Muscle layer of colon (tissue), 2 donors: ENCODE measurements at regions not wholly inside any gene's neighbourhood (a gene's known extent, or its start where the extent isn't known, plus 50 kb on each side); places are given as distances from the start of the nearest gene placed in this dataset.
"Not testable (repeated sequence)": the region's sequence is repeated elsewhere in the genome, so short reads cannot be mapped to it uniquely, and the experiment has no call there.

Experiments
- H3K27ac ChIP-seq: one replicate; pipeline ENCODE4 v1.7.0; 2013; ENCODE audit warnings: low read depth, mild to moderate bottlenecking, low read length, moderate library complexity
- H3K27me3 ChIP-seq, 2 donors: one replicate each; pipeline ENCODE4 v1.7.0; 2013; ENCODE audit warnings: low read length in 2 of 2, mild to moderate bottlenecking in 2 of 2; ENCODE audit not compliant: insufficient read depth in 2 of 2, control insufficient read depth in 1 of 2
- H3K36me3 ChIP-seq: one replicate; pipeline ENCODE4 v1.7.0; 2013; ENCODE audit warnings: mild to moderate bottlenecking, low read length; ENCODE audit not compliant: insufficient read depth
- H3K4me1 ChIP-seq: one replicate; pipeline ENCODE4 v1.7.0; 2013; ENCODE audit warnings: mild to moderate bottlenecking, low read length; ENCODE audit not compliant: insufficient read depth
- H3K4me3 ChIP-seq, 2 donors: one replicate each; pipeline ENCODE4 v1.7.0; 2013; ENCODE audit warnings: low read length in 2 of 2, low read depth in 1 of 2, mild to moderate bottlenecking in 1 of 2, moderate library complexity in 1 of 2
- H3K9ac ChIP-seq: one replicate; pipeline ENCODE4 v1.7.0; 2013; ENCODE audit warnings: low read length
- H3K9me3 ChIP-seq: one replicate; pipeline ENCODE4 v1.7.0; 2013; ENCODE audit warnings: mild to moderate bottlenecking, low read length
- donor health status: abdominal sarcoma.
- donor health status: Adenocarcinoma of cecum.

DNA sequence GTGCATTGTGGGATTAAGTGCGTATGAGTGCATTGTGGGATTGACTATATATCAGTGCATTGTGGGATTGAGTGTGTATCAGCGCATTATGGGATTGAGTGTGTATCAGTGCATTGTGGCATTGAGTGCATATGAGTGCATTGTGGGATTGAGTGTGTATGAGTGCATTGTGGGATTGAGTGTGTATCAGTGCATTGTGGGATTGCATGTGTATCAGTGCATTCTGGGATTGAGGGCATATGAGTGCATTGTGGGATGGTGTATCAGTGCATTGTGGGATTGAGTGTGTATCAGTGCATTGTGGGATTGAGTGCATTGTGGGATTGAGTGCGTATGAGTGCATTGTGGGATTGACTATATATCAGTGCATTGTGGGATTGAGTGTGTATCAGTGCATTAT is 106.4 kb downstream of the SHOX start:
- H3K27ac ChIP-seq, H3K4me1 ChIP-seq, H3K4me3 ChIP-seq, H3K36me3 ChIP-seq, H3K9me3 ChIP-seq, H3K27me3 ChIP-seq, H3K9ac ChIP-seq: not testable (repeated sequence)

DNA sequence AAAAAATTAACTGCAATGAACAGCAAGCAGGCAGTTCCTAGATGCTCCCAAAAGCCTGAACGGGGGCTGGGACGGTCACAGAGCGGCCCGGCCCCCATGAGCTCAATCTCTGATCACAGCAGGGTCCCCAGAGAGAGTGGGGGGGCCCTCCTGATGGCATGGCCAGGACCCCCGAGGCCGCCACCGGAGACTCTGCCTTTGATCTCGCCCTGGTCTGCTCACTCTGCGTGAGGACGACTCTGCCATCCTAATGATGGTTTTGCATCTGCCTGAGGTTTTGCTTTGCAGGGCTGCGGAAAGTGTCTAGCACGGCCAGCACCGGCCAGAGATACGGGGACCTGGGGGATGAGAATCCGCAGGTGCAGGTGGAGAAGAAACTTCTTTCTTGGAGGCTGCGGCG is 103.8 kb downstream of the SHOX start:
- no peaks in the 10 kb centered on the region for H3K4me1 ChIP-seq
- H3K27me3 ChIP-seq = no peaks in the 10 kb centered on the region
- no peaks in the 10 kb centered on the region for H3K9me3 ChIP-seq
- H3K4me3 ChIP-seq = no peak overlapping the region
- no peak overlapping the region for H3K27ac ChIP-seq
- no peaks in the 10 kb centered on the region for H3K36me3 ChIP-seq
- H3K9ac ChIP-seq = no peak overlapping the region

DNA sequence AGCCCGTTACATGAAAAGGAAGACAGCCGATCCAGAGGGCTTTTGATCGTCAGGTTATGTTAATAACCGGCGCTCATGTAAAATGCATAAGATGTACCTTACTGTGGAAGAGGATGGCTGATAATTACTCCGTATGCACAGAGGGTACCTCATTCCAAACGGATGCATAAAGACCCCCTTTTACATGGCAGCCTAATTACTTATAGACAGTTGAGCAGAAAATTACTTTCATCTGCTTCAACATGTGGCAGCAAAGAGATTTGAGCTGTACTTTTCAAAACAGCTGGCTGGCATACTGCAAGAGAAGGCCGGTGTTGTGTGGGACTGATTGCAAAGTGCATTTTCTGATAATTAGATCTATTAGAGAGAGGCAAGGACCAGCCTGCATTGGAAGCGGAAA is 103.4 kb downstream of the SHOX start:
- Histone ChIP-seq H3K9ac (no peak overlapping the region), H3K27ac (no peak overlapping the region), H3K27me3 (no peaks in the 10 kb centered on the region), H3K4me1 (no peaks in the 10 kb centered on the region), H3K4me3 (no peak overlapping the region), H3K9me3 (no peaks in the 10 kb centered on the region), H3K36me3 (no peaks in the 10 kb centered on the region)

DNA sequence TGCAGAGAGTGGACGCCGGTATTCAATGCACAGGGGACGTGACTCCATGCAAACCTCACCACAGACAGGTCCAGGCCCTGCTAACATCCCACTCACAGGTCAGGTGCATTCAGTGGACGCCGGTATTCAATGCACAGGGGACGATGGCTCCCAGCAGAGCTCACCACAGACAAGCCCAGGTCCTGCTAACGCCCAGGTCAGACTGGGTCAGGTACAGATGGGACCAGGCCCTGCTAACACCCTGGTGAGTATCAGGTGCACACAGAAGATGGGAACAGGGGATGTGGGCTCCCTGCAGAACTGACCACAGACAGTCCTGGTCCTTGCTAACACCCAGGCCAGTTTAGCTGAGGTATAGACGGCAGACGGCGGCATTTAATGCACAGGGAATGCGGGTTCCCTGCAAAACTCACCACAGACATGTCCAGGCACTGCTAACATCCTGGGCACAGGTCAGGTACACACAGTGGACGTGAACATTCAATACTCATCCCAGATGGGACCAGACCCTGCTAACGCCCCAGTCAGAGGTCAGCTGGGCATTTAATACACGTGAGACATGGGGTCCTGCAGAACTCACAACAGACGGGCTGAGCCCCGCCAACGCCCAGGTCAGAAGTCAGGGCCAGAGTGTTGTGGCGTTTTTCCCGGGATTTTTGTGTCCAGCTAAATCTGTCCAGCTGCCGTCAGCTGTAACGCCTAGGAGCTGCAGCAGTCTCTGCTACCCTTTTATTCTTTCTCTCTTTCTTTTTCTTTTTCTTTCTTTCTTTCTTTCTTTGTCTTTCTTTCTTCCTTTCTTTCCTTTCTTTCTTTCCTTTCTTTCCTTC is 99.2 kb downstream of the SHOX start:
- H3K27ac ChIP-seq = no peak overlapping the region
- no peaks in the 10 kb centered on the region for H3K4me1 ChIP-seq
- no peak overlapping the region for H3K9ac ChIP-seq
- H3K36me3 ChIP-seq = no peaks in the 10 kb centered on the region
- H3K27me3 ChIP-seq = no peaks in the 10 kb centered on the region
- no peak overlapping the region for H3K4me3 ChIP-seq
- no peaks in the 10 kb centered on the region for H3K9me3 ChIP-seq

DNA sequence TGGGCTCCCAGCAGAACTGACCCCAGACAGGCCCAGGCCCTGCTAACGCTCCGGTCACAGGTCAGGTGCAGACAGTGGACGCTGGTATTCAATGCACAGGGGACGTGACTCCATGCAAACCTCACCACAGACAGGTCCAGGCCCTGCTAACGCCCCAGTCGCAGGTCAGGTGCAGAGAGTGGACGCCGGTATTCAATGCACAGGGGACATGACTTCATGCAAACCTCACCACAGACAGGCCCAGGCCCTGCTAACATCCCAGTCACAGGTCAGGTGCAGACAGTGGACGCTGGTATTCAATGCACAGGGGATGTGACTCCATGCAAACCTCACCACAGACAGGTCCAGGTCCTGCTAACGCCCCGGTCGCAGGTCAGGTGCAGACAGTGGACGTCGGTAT is 98.5 kb downstream of the SHOX start:
- not testable (repeated sequence) for H3K9me3 ChIP-seq, H3K27me3 ChIP-seq, H3K4me3 ChIP-seq, H3K4me1 ChIP-seq, H3K27ac ChIP-seq, H3K9ac ChIP-seq, H3K36me3 ChIP-seq

DNA sequence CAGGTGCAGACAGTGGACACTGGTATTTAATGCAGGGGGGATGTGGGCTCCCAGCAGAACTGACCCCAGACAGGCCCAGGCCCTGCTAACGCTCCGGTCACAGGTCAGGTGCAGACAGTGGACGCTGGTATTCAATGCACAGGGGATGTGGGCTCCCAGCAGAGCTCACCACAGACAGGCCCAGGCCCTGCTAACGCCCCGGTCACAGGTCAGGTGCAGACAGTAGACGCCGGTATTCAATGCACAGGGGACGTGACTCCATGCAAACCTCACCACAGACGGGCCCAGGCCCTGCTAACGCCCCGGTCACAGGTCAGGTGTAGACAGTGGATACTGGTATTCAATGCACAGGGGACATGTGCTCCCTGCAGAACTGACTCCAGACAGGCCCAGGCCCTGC is 98.0 kb downstream of the SHOX start:
- H3K4me3 ChIP-seq, H3K27me3 ChIP-seq, H3K9me3 ChIP-seq, H3K36me3 ChIP-seq, H3K4me1 ChIP-seq, H3K27ac ChIP-seq, H3K9ac ChIP-seq: not testable (repeated sequence)

DNA sequence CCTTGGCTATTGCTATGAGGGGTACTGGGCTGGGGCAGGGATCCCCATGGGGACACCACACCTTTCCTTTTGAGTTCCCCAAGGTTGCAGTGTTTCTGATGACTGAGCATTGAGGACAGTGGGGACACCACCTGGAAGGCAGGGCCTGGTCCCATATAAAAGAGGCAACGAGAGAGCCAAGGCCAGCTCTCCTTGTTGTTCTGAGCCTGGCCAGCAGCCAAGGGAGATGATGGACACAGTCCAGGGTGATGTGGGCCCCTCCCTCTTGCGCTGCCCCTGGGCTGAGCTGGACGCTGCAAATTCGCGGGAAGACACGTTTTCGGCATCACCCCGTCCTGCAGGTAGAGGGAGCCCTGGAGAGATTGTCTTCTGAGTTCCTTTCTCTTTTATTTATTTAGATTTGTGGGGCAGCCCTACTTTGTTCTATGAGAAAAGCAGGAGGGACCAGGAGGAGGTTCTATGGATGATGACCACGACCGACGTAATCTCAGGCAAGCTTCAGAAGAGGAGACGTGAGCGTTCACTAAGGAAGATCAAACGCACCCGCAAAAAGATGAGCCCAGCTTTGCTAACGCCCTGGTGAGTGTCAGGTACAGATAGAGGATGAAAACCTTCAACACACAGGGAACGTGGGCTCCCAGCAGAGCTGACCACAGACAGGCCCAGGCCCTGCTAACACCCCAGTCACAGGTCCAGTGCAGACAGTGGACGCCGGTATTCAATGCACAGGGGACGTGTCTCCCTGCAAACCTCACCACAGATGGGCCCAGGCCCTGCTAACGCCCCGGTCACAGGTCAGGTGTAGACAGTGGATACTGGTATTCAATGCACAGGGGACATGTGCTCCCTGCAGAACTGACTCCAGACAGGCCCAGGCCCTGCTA is 97.4 kb downstream of the SHOX start:
- no peak overlapping the region for H3K27ac ChIP-seq
- peaks cover 7% of the 10 kb centered on the region for H3K9me3 ChIP-seq
- no peaks in the 10 kb centered on the region for H3K36me3 ChIP-seq
- no peak overlapping the region for H3K9ac ChIP-seq
- H3K27me3 ChIP-seq = no peaks in the 10 kb centered on the region
- no peaks in the 10 kb centered on the region for H3K4me1 ChIP-seq
- no peak overlapping the region for H3K4me3 ChIP-seq

DNA sequence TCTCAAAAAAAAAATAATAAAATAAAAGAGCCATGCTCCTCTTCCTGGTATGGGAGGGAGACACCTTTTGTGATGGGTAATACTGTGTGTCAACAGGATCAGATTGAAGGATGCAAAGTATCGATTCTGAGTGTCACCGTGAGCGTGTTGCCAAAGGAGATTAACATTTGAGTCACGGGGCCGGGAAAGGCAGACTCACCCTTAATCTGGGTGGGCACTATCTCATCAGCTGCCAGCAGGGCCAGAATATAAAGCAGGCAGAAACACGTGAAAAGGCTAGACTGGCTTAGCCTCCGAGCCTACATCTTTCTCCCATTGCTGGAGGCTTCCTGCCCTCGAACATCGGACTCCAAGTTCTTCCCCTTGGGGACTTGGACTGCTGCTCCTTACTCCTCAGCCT is 95.4 kb downstream of the SHOX start:
- H3K9me3 ChIP-seq = peaks cover 7% of the 10 kb centered on the region
- H3K4me1 ChIP-seq = no peaks in the 10 kb centered on the region
- no peaks in the 10 kb centered on the region for H3K27me3 ChIP-seq
- H3K4me3 ChIP-seq = no peak overlapping the region
- no peaks in the 10 kb centered on the region for H3K36me3 ChIP-seq
- no peak overlapping the region for H3K27ac ChIP-seq
- H3K9ac ChIP-seq = no peak overlapping the region

DNA sequence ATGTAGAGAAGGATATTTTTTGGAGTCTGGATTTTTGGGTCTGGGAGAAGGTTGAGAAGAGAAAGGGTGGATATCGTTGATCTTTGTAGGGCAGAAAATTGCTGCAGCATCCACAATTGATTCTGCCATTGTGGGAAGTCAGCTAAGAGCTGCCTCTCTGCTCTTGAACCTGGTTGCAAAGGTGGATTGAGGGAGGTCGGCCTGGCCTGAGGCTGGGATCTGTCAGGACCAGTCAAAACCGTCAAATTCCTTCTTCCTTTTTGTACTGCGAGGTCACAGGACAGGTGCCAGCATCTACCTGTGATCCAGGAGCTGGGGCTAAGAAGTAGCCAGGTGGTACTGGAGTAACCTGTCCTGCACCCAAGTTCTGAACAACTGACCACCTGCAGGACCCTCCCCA is 93.7 kb downstream of the SHOX start:
- no peak overlapping the region for H3K4me3 ChIP-seq
- peaks cover 7% of the 10 kb centered on the region for H3K9me3 ChIP-seq
- H3K36me3 ChIP-seq = no peaks in the 10 kb centered on the region
- H3K27me3 ChIP-seq = no peaks in the 10 kb centered on the region
- no peak overlapping the region for H3K27ac ChIP-seq
- H3K9ac ChIP-seq = no peak overlapping the region
- no peaks in the 10 kb centered on the region for H3K4me1 ChIP-seq

DNA sequence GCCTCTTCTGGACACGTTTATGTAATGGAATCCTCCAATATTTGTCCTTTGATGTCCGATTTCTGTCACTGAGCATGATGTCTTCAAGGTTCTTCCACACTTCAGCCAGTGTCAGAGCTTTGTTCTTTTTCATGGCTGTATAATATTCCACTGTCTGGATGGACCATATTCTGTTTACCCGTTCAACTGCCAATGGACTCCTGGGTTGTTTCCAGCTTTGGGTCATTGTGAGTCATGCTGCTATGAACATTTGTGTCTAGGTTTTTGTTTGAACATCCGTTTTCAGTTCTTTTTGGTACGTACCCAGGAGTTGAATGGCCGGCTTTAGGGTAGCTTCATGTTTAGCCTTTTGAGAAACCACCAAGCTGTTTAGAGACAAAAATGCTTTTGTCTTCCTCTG is 93.2 kb downstream of the SHOX start:
- Histone ChIP-seq H3K9ac (no peak overlapping the region), H3K4me1 (no peaks in the 10 kb centered on the region), H3K27me3 (no peaks in the 10 kb centered on the region), H3K9me3 (peaks cover 7% of the 10 kb centered on the region), H3K4me3 (no peak overlapping the region), H3K36me3 (no peaks in the 10 kb centered on the region), H3K27ac (no peak overlapping the region)

DNA sequence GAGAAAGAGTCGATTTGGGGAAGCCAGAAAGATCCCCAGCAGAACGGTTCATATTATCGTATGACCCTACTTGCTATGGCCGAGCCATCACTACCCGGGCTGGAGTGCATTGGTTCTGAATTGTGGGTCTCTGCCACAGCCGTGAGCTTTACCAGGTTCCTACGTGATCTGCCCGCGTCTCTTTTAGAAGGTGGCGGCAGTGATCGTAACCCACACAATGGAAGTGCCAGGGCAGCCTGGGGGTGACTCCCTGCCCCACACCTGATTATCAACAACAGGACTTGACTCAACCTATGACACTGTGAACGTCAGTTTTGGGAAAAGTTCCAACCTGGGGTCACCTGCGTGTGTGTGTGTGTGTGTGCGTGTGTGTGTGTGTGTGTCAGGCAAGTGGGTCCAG is 90.8 kb downstream of the SHOX start:
- no peak overlapping the region for H3K4me3 ChIP-seq
- peaks cover 7% of the 10 kb centered on the region for H3K9me3 ChIP-seq

More for the DNA sequence above, 90.8 kb downstream of the SHOX start:
- Histone ChIP-seq H3K36me3 (no peaks in the 10 kb centered on the region), H3K4me1 (no peaks in the 10 kb centered on the region), H3K27me3 (no peaks in the 10 kb centered on the region), H3K27ac (no peak overlapping the region), H3K9ac (no peak overlapping the region)
